ENCODE measurements at regions not wholly inside any gene's neighbourhood (a gene's known extent, or its start where the extent isn't known, plus 50 kb on each side); places are given as distances from the start of the nearest gene placed in this dataset.

GRCh38 chr22:41041532-41041931 is 50.9 kb upstream of the EP300 start:
- no peaks in the 10 kb centered on the region for H3K9me3 ChIP-seq (ENCODE audit: control insufficient read depth, insufficient read depth, low read length)
- no peak overlapping the region for H3K27ac ChIP-seq (ENCODE audit: low read length)
- Mint-ChIP-seq H3K27ac (no peak overlapping the region), H3K9me3 (no peaks in the 10 kb centered on the region), H3K4me3 (no peak overlapping the region), H3K36me3 (no peaks in the 10 kb centered on the region), H3K4me1 (no peaks in the 10 kb centered on the region), H3K27me3 (ENCODE audit: low read depth in 2 of 2) (peaks cover 4 to 11% of the 10 kb centered on the region in 2 donors)
- no peak for DNase-seq
- H3K27me3 ChIP-seq (ENCODE audit: control insufficient read depth, insufficient read depth, low read length): no peaks in the 10 kb centered on the region
- intact Hi-C loops (cut with micrococcal nuclease): no loop called here
- no peaks in the 10 kb centered on the region for H3K36me3 ChIP-seq (ENCODE audit: control insufficient read depth, insufficient read depth, low read length)
- H3K4me1 ChIP-seq (ENCODE audit: control insufficient read depth, insufficient read depth, low read length): no peaks in the 10 kb centered on the region
- WGBS (ENCODE audit: insufficient coverage): 95% methylated on average over 2 of the region's 5 CpGs
- H3K4me3 ChIP-seq (ENCODE audit: low read length): no peak overlapping the region
- TF ChIP-seq CTCF (IDR thresholded peaks at IDR 0.05): no peak
- ATAC-seq: no peak

Data from natural killer cell (primary cell).